ENCODE measurements at regions not wholly inside any gene's neighbourhood (a gene's known extent, or its start where the extent isn't known, plus 50 kb on each side); places are given as distances from the start of the nearest gene placed in this dataset.

DNA sequence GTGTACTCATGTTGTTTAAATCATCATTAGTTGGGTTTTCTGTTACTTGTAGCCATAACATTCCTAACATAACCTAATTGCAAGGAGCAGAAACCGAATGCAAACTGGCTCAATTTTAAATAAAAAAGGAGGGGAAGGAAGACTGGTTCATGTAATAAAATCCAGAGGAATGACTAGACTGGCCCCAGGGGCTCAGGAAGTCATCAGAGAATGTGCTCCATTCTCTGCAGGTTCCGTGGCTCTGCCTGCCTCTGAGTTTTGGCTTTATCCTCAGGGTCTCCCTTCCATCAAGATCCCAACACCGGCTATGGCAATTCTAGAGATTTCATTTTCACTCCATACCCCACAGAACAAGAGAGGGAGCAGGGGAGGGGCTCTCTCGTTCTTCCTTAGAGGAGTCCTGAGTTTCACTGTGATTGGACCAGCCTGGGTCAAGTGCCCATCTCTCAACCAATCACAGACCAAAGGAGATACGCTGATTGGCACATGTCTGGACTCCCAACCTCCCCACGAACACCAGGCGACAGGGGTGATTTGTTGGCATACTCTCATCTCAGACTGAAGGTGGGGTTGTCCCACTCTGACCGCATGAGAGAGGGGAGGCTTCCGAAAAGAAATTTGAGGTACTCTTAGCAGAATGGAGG, 64.8 kb downstream of the NPPC start:
- TF ChIP-seq, protein P1, sequence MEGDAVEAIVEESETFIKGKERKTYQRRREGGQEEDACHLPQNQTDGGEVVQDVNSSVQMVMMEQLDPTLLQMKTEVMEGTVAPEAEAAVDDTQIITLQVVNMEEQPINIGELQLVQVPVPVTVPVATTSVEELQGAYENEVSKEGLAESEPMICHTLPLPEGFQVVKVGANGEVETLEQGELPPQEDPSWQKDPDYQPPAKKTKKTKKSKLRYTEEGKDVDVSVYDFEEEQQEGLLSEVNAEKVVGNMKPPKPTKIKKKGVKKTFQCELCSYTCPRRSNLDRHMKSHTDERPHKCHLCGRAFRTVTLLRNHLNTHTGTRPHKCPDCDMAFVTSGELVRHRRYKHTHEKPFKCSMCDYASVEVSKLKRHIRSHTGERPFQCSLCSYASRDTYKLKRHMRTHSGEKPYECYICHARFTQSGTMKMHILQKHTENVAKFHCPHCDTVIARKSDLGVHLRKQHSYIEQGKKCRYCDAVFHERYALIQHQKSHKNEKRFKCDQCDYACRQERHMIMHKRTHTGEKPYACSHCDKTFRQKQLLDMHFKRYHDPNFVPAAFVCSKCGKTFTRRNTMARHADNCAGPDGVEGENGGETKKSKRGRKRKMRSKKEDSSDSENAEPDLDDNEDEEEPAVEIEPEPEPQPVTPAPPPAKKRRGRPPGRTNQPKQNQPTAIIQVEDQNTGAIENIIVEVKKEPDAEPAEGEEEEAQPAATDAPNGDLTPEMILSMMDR (IDR thresholded peaks at IDR 0.05 in 2 of 3, conservative IDR thresholded peaks at IDR 0.05 in 1 of 3; ENCODE audit: insufficient read depth in 2 of 3, low read depth in 1 of 3, low read length in 3 of 3): no peak
- TF ChIP-seq NR2C2 (CRISPR knock-in tag; IDR thresholded peaks at IDR 0.05): no peak
- no peak for TF ChIP-seq NR2C2 (tag; IDR thresholded peaks at IDR 0.05)
- no peak for TF ChIP-seq POLR2AphosphoS2 (IDR thresholded peaks at IDR 0.05; ENCODE audit: low read length)

Data from K562 (cell line).